SKM-1 treated with dmso at 0.1 percent for 144 hours (cell line): ENCODE measurements at regions not wholly inside any gene's neighbourhood (a gene's known extent, or its start where the extent isn't known, plus 50 kb on each side); places are given as distances from the start of the nearest gene placed in this dataset.

ENCODE experiments used
- DNase-seq: peaks from one replicate; lab custom pipeline; 2025; ENCODE audit not compliant: unreplicated experiment; lab: John Stamatoyannopoulos, UW

DNA sequence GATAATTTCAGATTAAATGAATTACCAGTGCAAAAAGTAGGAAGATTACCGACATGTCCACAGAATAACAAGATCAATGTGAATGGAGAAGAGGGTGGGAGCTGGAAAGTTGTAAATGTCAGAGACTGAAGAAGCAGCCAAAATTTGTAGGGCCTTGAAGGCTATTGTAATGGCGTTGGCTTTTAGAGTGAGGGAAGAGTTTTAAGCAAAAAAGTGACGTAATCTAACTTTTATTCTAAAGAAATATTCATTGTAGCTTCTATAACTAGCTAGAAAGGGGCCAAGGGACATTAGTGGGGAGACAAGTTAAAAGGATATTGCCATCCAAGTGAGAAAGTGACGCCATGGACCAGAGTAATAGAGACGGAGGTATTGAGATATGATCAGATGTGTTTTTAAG lies 63.3 kb upstream of the PCDH7 start:
- DNase-seq, result no peak

DNA sequence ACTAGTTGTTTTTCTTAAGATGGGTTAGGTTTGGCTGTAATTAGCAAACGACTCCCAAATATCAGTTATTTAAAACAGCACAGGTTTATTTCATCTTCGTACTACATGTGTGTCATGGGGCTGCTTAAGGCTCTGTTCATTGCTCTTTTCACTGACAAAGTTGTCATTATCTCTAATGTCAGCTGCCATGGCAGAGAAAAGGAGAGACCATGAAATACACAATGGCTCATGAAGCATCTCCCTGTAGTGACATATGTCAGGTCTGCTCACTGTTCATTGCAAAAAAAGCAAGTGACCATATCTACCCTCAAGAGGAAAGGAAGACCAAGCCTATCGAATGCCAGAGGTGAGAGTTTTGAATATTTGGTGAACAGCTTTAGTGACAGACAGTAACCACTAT lies 52.2 kb upstream of the PCDH7 start:
- DNase-seq, result no peak

DNA sequence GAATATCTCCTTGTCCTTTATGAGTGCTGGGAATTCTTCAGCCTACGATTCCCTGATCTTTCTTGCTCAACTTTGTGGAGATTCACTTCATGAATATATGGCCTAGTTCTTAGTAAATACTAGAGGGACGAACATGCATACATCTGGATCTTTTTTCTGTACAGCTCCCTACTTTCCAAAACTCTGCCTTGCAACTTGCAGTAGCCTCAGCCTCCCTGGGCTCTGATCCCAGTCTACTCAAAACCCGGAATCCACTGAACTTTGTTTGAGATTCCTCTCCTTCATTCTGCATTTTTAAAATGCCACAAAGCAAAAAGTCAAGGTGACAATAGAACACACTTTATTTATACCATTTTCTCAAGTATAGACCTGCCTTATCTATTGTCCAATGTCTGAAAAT lies 50.0 kb upstream of the PCDH7 start:
- no peak for DNase-seq
